ENCODE measurements at regions not wholly inside any gene's neighbourhood (a gene's known extent, or its start where the extent isn't known, plus 50 kb on each side); places are given as distances from the start of the nearest gene placed in this dataset.

- TF ChIP-seq CTCF (IDR thresholded peaks at IDR 0.05; ENCODE audit: low read depth, low read length) = no peak
- no peak for DNase-seq (ENCODE audit: extremely low read depth, low read depth)
Observed at GRCh38 chr12:92077530-92077929, 68.1 kb downstream of the BTG1 start.

GRCh38 chr12:92076101-92076500 is 69.5 kb downstream of the BTG1 start:
- no peak for DNase-seq (ENCODE audit: extremely low read depth, low read depth)
- TF ChIP-seq CTCF (IDR thresholded peaks at IDR 0.05; ENCODE audit: low read depth, low read length) = no peak

GRCh38 chr12:92075425-92075914 is 70.2 kb downstream of the BTG1 start:
- no peak for DNase-seq (ENCODE audit: extremely low read depth, low read depth)
- TF ChIP-seq CTCF (IDR thresholded peaks at IDR 0.05; ENCODE audit: low read depth, low read length) = no peak

- no peak for TF ChIP-seq CTCF (IDR thresholded peaks at IDR 0.05; ENCODE audit: low read depth, low read length)
Observed at GRCh38 chr12:92074889-92075288, 70.8 kb downstream of the BTG1 start.

GRCh38 chr12:92073094-92073493 is 72.6 kb downstream of the BTG1 start:
- no peak for TF ChIP-seq CTCF (IDR thresholded peaks at IDR 0.05; ENCODE audit: low read depth, low read length)
- no peak for DNase-seq (ENCODE audit: extremely low read depth, low read depth)

More at GRCh38 chr12:92074889-92075288, 70.8 kb downstream of the BTG1 start:
- DNase-seq (ENCODE audit: extremely low read depth, low read depth) = no peak

- no peak for DNase-seq (ENCODE audit: extremely low read depth, low read depth)
- no peak for TF ChIP-seq CTCF (IDR thresholded peaks at IDR 0.05; ENCODE audit: low read depth, low read length)
Observed at GRCh38 chr12:92072112-92072511, 73.5 kb downstream of the BTG1 start.

GRCh38 chr12:92070864-92071445 is 74.7 kb downstream of the BTG1 start:
- DNase-seq (ENCODE audit: extremely low read depth, low read depth) = no peak
- TF ChIP-seq CTCF (IDR thresholded peaks at IDR 0.05; ENCODE audit: low read depth, low read length) = no peak
